SK-N-DZ (cell line): ENCODE measurements at regions not wholly inside any gene's neighbourhood (a gene's known extent, or its start where the extent isn't known, plus 50 kb on each side); places are given as distances from the start of the nearest gene placed in this dataset.
"Not testable (repeated sequence)": the region's sequence is repeated elsewhere in the genome, so short reads cannot be mapped to it uniquely, and the experiment has no call there.

ENCODE experiments used
- DNase-seq: peaks from one replicate; pipeline ENCODE4 v3.0.0-alpha.2; 2015; ENCODE audit warnings: low spot score

DNA sequence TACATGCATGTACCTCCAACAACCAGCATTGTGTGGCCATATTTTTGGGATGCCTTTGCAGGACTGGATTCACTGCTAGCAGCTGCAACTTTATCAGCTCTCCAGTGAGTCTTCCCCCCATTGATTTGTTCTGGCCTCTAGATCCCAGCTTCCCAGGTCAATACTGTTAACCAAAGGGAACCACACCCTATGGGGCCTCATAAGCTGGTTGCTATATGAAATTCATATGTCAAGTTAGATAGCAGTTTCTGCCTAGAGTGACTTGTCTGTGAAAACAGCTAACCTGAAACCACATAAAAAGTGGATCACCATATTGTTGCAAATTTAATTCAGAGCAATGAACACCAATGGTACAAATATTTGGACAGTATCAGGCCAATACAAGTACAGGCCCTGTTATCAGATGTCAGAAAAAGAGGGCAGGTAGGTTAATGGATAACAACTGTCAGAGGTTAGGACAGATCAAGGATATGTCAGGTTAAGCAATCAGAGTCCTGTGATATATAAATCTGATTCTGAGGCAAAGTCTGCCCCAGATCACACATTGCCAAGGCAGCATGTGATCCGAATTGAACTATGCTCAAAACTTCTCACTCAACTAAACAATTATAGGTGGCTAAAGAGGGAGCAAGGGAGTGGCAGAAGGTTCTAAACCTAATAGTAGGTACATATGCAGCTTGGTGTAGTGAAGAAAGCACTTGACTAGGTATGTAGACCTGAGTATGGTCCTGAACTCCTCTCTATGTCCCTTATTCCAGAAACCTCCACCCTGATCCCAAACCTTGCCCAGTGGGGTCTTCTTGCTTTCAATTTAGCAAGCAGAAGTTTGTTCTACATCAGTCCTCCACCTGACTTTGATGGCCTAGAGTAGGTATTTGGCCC lies 94.7 kb upstream of the FOXN2 start:
- DNase-seq: no peak

DNA sequence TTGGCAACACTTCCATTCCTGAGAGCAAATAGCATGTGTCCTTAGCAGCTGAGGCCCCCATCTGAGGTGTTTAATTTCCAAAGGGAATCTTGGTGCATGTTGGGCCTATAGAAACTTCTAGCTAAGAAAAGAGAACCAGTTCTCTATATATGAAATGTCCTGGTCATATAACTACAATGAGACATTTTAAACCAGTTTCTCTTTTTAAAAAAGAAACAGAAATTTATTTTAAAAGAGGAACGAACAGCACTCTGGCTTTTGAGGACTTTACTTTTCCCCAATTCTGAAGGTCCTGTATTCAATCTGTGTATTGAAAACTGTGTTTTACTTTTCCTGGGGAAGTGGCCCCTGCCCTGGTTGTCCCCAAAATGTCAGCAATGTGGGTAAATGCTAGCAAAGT lies 94.0 kb upstream of the FOXN2 start:
- no peak for DNase-seq

DNA sequence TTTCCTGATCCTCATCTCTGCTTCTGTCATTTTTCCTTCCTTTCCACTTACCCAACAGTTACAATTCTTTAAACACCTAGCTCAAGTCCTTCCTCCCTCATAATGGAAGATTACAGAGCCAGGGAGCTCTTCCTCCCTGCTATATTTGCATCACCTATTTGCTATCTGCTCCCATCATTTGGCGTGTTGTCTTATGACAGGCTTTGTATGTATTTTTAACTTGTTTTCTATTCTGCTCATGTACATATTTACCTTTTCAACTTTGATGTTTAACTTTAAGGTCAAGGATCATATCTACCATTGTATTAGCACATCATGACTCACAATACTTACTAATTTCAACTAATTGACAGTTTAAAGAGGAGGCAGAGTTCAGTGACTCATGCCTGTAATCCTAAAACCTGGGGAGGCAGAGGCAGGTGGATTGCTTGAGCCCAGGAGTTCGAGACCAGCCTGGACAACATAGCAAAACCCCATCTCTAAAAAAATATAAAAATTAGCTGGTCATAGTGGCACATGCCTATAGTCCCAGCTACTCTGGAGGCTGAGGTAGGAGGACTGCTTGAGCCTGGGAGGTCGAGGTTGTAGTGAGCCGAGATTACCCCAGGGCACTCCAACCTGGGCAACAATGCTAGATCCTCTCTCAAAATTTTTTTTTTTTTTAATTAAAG lies 92.5 kb upstream of the FOXN2 start:
- DNase-seq: no peak

DNA sequence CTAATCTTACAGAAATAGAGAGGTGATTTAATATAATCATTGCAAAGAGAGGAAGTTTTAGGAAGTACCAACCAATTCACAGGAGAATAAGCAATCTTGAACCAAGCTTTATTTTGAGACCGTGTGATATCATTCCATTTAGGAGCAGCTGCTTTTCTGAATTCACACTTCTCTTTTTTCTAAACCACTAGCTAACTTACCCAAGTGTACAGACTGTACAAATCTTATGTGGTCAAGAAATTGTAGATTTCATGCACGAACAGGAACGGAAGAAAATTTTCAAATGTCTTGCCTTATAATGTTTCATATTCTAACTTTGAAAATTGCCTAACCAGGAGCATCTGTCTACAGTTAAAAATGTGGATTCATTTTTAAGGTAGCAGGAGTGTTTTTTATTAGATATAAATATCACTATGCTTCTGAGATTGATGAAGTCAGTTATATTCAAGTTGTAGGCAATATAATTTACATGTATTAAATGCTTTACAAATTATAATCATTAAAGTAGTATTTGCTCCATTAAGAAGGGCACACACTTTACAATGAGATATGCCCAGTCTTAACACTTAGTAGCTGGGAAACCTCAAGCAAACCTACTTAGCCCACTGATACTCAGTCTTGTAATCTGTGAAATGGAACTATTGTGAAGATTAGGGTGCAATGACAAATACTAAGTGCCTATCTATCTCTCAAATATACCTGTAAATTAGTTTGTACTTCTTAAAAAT lies 86.7 kb upstream of the FOXN2 start:
- DNase-seq: no peak

DNA sequence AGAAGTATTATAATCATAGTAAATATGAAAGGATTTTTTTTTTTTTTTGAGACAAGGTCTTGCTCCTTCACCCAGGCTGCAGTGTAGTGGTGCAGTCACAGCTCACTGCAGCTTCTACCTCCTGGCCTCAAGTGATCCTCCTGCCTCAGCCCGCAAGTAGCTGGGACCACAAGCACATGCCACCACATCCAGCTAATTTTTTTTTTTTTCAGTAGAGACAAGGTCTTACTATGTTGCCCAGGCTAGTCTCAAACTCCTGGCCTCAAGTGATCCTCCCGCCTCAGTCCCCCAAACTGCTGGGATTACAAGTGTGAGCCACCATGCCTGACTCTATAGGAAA lies 86.2 kb upstream of the FOXN2 start:
- DNase-seq: no peak

DNA sequence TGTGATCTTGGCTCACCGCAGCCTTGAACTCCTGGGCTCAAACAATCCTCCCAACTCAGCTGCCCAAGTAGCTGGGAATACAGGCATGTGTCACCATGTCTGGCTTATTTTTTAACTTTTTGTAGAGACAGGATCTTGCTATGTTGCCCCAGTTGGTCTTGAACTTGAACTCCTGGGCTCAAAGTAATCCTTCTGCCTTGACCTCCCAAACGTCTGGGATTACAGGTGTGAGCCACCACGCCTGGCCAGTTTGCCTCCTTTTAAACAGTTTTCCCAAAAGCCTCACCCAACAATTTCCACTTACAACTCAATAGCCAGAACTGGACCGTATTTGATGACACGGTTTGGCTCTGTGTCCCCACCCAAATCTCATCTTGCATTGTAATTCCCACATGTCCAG lies 85.4 kb upstream of the FOXN2 start:
- DNase-seq: no peak

DNA sequence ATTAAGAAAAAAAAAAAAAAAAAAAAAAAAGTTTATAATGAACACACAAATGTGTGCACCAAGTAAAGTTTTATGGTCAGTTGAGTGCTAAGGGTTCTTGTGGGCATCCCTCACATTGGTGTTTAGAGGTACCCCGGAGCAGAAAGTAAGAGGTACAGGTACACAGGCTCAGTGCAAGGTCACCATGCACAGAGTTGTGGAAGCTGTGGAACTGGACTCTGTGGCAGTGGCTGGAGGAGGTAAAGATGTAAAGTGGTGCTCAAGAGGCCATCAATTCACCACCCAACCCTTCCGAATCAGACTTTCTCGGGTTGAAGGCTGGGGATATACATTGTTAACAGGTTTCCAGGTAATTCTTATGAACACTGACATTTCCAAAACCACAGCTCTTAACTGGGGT lies 83.6 kb upstream of the FOXN2 start:
- no peak for DNase-seq

DNA sequence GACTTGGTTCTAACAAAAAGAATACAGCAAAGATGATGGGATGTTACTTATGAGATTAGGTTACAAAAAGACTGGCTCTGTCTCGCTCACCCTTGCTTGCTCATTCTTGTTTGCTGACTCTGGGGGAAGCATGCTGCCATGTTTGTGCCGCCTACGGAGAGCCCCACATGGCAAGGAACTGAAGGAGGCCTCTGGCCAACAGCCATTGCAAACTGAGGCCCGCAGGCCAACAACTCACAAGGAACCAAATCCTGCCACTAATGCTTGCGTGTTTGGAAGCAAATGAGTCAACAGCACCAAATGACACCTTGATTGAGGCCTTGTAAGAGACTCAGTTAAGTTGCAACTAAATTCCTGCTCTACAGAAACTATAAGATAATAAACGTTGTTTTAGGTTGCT lies 82.1 kb upstream of the FOXN2 start:
- DNase-seq: no peak

DNA sequence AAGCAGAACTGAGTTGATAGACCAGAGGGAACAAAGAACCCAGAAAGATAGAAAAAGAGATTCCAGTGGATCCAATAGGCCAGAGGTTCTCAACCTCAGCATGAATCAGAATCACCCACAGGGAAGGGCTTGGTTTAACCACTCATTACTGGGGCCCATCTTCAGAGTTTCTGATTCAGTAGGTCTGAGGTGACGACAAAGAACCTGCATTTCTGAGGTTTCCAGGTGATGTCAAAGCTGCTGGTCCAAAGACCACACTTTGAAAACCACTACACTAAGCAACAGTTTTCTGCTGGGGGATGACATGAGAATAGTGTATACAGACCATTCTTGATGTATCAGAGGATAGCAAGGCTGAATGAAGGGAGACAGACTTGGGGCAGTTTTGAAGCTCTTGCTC lies 81.5 kb upstream of the FOXN2 start:
- DNase-seq: no peak

DNA sequence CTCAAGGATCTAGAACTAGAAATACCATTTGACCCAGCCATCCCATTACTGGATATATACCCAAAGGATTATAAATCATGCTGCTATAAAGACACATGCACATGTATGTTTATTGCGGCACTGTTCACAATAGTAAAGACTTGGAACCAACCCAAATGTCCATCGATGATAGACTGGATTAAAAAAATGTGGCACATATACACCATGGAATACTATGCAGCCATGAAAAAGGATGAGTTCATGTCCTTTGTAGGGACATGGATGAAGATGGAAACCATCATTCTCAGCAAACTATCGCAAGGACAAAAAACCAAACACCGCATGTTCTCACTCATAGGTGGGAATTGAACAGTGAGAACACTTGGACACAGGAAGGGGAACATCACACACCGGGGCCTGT lies 80.7 kb upstream of the FOXN2 start:
- DNase-seq: not testable (repeated sequence)

DNA sequence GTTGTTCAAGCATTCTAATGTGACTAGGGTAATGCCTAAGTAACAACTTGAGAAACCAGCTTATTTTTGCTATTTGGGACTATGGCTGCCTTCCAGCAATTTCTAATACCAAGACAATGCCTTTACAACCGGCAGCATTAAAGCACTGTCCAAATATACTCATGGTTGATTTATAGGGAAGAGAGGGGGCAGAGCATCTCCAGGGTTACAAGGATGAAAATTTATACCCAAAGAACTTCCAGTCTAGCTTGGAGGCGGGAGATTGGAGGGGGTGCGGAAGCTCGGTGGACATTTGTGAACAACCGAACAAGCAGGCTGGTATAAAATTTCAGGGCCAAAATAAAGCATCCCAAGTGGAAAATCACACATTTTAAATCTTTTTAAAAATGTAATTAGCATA lies 79.4 kb upstream of the FOXN2 start:
- DNase-seq: no peak

DNA sequence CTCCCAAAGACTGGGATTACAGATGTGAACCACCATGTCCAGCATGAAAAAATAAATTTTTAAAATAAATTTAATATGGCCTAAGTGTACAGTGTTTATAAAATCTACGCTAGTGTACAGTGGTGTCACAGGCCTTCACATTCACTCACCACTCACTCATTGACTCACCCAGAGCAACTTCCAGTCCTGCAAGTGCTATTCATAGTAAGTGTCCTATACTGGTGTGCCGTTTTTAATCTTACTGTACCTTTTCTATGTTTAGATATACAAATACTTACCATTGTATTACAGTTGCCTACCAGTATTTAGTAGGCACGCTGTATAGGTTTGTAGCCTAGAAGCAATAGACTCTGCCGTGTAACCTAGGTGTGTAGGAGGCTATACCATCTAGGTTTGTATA lies 76.1 kb upstream of the FOXN2 start:
- DNase-seq: no peak

DNA sequence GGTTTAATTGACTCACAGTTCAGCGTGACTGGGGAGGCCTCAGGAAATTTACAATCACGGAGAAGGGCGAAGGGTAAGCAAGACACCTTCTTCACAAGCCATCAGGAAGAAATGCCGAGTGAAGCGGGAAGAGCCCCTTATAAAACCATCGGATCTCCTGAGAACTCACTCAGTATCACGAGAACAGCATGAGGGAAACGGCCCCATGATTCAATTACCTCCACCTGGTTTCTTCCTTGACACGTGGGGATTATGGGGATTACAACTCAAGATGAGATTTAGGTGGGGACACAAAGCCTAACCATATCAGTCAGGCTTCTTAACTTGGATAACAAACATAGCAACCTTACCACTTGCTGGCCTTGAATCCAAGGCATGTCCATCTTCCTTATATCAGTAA lies 73.6 kb upstream of the FOXN2 start:
- no peak for DNase-seq

DNA sequence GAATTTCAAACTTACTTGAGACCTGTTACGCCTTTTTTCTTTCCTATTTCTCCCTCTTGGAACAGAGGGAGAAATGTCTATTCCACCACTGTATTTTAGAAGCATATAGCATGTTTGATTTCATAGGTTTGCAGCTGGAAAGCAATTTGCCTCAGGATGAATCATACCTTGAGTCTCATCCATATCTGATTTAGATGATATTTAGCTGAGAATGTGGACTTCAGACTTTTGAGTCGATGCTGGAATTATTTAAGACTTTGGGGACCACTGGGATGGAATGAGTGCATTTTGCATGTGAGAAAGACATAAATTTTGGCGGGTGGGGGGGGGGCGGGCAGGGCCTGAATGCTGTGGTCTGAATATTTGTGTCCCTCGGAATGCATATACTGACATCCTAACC lies 67.3 kb upstream of the FOXN2 start:
- DNase-seq: no peak

DNA sequence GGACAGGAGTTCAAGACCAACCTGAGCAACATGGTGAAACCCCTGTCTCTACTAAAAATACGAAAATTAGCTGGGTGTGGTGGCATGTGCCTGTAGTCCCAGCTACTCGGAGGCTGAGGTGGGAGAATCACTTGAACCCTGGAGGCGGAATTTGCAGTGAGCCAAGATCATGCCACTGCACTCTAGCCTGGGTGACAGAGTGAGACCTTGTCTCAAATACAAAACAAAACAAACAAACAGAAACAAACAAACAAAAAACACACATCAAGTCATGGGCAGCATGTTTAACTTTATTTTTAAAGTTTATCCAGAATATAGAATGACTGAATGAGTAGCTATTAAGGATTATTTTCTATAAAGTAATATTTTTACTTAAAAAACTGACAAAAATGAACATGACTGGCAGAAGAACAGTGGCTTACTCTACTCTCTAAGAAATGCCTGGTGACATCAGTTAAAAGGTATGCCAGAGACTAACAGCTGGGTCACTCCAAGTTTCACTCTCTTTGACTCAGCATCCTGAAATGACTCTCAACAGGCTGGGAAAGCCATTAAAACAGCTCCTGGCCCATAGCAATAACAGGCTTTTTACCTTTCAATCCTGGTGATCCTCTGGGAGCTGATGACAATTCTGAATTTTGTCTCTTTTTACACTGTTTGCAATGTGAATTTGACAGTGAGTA lies 66.1 kb upstream of the FOXN2 start:
- DNase-seq: no peak

DNA sequence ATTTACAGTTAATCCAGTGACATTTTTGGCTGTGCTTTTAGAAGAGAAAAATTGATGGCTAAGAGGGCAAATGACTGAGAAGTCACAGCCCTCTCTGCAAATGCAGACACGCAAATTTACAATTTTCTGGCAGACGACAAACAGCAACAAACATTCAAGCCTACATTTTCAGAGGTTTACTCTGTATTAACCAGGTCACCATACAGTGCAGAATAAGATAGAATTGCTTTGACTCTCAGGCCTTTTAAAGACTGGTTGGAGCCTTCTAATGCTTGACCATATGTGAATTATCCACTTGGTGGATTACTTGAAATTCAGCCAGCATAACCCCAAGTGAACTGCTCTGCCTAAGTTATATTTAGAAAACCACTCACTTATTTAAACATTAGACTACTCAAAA lies 65.5 kb upstream of the FOXN2 start:
- no peak for DNase-seq

DNA sequence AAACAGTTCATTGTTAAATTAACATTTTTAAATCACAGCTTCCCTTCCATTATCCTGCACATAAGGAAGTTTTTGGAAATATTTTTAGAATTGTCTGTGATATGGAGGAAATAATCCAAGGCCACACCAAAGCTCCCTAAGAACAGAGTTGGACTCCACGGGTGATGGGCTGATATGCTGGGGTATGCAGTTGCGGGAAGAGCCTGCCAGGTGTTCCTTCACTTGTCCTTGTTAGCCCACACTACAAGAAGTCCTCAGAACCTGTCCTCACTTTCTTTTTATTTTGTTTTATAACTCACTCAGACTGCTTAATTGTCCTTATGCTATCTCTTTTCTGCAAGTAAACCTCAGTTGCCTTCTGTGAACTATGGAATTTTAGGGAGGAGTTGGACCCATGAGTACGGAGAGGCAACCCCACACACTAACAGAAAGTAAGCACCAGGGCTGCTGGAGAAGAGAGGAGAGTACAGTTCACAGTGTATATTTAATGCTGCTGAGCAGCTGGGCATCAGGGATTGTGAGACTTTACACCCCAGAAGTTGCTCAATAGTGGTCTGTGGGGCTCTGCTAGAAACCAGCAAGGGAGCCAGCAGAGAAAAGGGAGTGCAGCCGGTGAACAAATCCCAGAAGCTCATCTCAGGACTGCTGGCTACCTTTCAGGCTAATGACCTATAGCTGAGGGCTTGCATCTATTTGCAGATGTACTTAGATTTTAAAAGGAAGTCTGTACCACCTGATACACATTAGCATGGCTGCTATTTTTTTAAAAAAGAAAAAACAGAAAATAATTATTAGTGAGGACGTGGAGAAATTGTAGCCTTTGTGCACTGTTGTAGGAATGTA lies 64.6 kb upstream of the FOXN2 start:
- no peak for DNase-seq

DNA sequence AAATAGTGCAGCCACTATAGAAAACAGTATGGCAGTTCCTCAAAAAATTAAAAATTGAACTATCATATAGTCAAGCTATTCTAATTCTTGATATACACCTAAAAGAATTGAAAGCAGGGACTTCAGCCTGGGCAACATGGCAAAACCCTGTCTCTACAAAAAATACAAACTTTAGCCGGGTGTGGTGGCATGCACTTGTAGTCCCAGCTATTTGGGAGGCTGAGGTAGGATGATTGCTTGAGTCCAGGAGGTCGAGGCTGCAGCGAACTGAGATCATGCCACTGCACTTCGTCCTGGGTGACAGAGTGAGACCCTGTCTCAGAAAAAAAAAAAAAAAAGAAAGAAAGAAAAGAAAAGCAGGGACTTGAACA lies 64.0 kb upstream of the FOXN2 start:
- no peak for DNase-seq

DNA sequence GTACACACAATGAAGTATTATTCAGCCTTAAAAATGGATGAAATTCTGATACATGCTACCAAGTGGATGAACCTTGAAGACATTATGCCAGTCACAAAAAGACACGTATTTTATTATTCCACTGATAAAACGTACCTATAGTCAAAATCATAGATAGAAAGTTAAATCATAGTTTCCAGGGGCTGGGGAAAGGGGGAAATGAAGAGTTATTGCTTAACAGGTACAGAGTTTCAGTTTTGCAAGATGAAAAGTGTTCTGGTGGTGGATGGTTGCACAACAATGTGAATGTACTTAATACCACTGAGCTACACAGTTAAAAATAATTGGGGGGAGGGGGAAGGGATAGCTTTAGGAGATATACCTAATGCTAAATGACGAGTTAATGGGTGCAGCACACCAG lies 63.5 kb upstream of the FOXN2 start:
- DNase-seq: no peak

DNA sequence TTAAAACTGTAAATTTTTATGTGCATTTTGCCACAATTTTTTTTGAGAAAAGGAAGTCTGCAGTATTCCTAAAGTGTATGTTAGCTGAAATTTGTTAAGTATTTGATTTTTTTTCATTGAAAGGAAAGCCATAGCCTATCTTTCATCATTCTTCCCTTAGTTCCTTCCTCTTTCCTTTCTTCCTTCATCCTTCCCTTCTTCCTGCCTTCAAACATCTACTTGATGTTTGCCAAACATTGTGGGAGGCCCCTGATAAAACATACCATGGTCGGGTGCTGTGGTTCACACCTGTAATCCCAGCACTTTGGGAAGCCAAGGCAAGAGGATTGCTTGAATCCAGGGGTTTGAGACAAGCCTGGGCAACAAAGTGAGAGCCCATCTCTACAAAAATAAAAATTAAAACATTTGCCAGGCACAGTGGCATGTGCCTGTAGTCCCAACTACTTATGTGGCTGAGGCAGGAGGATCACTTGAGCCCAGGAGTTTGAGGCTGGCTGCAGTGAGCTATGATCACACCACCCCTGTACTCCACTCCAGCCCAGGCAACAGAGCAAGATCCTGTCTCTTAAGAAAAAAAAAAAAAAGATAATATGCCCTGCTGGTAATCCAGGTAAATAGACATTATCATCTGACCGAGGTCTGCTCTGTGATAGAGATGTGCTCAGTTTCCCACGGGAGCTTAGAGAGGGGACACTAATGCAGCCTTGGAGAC lies 62.9 kb upstream of the FOXN2 start:
- DNase-seq: no peak

DNA sequence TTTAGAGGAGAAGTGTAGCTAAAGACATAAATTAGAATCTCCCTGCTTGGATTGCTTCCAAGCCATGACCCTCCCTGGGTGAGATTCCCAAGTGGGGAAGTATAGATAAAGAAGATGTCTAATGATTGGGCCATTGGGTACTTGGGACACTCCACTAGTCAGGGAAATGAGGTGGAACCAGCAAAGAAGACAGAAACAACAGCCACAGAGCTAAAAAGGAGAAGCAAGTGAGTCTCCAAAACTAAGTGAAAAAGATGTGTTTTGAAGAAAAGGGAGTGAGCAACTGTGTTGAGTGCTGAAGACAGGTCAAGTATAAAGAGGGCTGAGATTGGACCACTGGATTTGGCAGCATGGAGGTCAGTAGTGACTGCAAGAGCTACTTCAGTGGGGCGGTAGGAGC lies 61.2 kb upstream of the FOXN2 start:
- no peak for DNase-seq
